ENCODE measurements at regions not wholly inside any gene's neighbourhood (a gene's known extent, or its start where the extent isn't known, plus 50 kb on each side); places are given as distances from the start of the nearest gene placed in this dataset.

DNA sequence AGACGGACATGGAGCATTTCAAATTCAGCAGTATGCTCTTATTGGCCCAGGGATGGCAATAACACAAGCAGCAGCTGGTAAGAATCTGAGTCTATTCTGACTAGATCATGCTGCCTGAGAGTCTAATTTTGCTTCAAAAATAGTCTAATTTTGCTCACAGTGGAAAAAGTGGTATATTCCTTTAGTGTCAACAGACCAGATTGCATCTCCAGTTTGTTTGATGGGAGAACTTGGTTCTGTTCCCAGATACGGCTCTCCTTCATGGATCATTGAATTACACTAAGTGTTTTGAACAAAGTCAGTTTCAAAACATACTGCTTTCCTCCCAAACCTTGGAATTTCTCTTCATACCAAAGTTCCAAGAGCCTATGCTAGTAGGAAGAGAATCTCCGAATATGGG is 586.1 kb downstream of the RNF144B start:
- TF ChIP-seq, protein P1, sequence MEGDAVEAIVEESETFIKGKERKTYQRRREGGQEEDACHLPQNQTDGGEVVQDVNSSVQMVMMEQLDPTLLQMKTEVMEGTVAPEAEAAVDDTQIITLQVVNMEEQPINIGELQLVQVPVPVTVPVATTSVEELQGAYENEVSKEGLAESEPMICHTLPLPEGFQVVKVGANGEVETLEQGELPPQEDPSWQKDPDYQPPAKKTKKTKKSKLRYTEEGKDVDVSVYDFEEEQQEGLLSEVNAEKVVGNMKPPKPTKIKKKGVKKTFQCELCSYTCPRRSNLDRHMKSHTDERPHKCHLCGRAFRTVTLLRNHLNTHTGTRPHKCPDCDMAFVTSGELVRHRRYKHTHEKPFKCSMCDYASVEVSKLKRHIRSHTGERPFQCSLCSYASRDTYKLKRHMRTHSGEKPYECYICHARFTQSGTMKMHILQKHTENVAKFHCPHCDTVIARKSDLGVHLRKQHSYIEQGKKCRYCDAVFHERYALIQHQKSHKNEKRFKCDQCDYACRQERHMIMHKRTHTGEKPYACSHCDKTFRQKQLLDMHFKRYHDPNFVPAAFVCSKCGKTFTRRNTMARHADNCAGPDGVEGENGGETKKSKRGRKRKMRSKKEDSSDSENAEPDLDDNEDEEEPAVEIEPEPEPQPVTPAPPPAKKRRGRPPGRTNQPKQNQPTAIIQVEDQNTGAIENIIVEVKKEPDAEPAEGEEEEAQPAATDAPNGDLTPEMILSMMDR (IDR thresholded peaks at IDR 0.05) = no peak
- H3K9me3 ChIP-seq = no peaks in the 10 kb centered on the region
- no peaks in the 10 kb centered on the region for H3K4me1 ChIP-seq (ENCODE audit: control insufficient read depth in 1 of 2, insufficient read depth in 1 of 2, low read depth in 1 of 2, low read length in 1 of 2)
- no peaks in the 10 kb centered on the region for H3K36me3 ChIP-seq
- no peaks in the 10 kb centered on the region for H3K27me3 ChIP-seq
- H3K27ac ChIP-seq = no peak overlapping the region
- no peak overlapping the region for H3K4me3 ChIP-seq (ENCODE audit: low read depth in 1 of 2, low read length in 1 of 2)

DNA sequence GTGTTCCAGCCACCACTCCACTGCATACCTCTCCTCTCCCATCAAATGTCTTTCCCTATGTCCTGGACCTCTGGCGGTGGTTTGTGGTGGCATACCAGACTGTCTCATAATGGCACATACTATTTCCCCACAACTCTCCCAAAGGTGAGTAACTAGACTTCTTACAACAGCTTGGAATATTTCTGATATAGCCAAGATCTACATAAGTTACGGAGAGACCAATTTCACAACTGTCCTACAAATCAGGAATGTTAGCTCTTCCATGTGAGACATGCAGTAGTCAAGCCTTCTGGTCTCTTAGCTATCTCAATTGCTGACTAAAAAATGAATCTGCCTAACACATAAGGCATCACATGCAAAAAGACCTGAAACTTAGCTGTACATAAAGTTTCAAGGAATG is 588.9 kb downstream of the RNF144B start:
- no peaks in the 10 kb centered on the region for H3K9me3 ChIP-seq
- no peaks in the 10 kb centered on the region for H3K27me3 ChIP-seq
- H3K4me1 ChIP-seq (ENCODE audit: control insufficient read depth in 1 of 2, insufficient read depth in 1 of 2, low read depth in 1 of 2, low read length in 1 of 2) = no peaks in the 10 kb centered on the region
- H3K4me3 ChIP-seq (ENCODE audit: low read depth in 1 of 2, low read length in 1 of 2) = no peak overlapping the region
- no peaks in the 10 kb centered on the region for H3K36me3 ChIP-seq
- H3K27ac ChIP-seq = no peak overlapping the region
- TF ChIP-seq, protein P1 (IDR thresholded peaks at IDR 0.05) = no peak

DNA sequence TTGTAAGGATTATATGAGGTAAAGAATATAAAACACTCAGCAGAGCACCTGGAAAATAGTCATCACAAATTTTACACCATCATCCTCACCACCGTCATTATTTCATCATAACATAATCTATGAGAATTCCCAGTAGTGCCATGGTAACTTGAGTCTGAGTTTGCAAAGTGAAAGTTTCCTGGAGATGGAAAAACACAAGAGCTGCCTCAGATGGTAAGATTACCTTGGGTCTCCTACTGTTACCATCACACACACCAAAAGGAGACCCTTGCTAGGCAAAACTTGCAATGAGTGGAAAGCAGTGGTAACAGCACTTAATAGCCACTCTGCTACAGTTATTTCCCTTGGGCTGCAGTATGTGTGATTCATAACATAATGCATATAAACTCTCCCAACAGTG is 589.8 kb downstream of the RNF144B start:
- TF ChIP-seq, protein P1 (IDR thresholded peaks at IDR 0.05) = no peak
- no peaks in the 10 kb centered on the region for H3K36me3 ChIP-seq
- no peaks in the 10 kb centered on the region for H3K4me1 ChIP-seq (ENCODE audit: control insufficient read depth in 1 of 2, insufficient read depth in 1 of 2, low read depth in 1 of 2, low read length in 1 of 2)
- H3K27ac ChIP-seq = no peak overlapping the region
- H3K4me3 ChIP-seq (ENCODE audit: low read depth in 1 of 2, low read length in 1 of 2) = no peak overlapping the region
- no peaks in the 10 kb centered on the region for H3K9me3 ChIP-seq
- no peaks in the 10 kb centered on the region for H3K27me3 ChIP-seq

DNA sequence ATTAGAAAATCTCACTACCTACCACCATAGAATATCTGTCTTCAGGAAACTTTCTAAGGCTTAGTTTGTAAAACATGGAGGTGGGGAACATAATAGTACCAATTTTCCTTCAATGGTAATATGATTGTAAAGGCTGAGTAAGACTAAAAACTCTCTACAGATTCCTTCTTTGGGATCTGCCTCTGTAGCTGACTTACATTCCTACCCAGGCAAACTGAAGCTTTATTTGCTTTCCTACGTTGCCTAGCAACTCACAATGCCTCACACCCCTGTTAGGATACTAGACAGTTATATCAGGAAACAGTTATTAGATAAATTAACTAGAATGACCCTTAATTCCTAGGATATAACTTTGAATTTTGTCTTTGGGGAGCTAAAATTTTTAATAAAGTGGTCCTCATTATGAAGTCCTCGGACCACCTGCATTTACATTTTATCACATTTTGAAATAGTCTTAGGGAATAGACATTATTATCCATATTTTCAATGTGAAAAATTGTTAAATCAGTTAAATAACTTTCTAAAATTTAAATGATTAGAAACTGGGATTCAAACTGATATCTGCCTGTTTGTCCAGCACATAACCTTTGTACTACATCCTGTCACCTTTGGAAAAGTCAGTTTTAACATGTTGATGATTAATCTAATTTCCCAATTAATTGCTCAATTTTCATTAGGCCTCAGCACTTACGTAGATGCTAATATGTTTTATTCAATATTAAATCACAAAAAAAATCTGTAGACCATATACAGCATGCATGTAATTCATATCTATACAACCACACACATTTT is 591.4 kb downstream of the RNF144B start:
- H3K27ac ChIP-seq = no peak overlapping the region
- no peaks in the 10 kb centered on the region for H3K27me3 ChIP-seq
- no peak overlapping the region for H3K4me3 ChIP-seq (ENCODE audit: low read depth in 1 of 2, low read length in 1 of 2)
- TF ChIP-seq, protein P1 (IDR thresholded peaks at IDR 0.05) = no peak
- no peaks in the 10 kb centered on the region for H3K4me1 ChIP-seq (ENCODE audit: control insufficient read depth in 1 of 2, insufficient read depth in 1 of 2, low read depth in 1 of 2, low read length in 1 of 2)
- no peaks in the 10 kb centered on the region for H3K9me3 ChIP-seq
- H3K36me3 ChIP-seq = no peaks in the 10 kb centered on the region

DNA sequence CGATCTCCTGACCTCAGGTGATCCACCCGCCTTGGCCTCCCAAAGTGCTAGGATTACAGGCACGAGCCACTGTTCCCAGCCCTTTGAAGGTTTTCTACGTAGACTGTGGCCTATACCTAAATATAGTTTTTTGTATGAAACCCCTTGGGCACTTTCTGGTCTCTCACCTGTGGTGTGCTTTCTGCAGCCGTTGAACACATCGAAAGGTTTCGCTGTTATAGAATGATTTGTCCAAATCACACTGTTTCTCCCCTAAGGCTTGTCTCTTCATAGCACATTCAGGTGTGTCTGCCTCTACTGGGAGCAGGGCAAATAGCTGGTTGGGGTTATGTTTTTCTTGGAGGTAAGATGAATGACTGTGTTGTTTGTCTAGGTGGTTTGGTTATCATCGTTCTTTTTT is 597.9 kb downstream of the RNF144B start:
- TF ChIP-seq, protein P1 (IDR thresholded peaks at IDR 0.05) = no peak
- H3K4me1 ChIP-seq (ENCODE audit: control insufficient read depth in 1 of 2, insufficient read depth in 1 of 2, low read depth in 1 of 2, low read length in 1 of 2) = no peaks in the 10 kb centered on the region
- H3K4me3 ChIP-seq (ENCODE audit: low read depth in 1 of 2, low read length in 1 of 2) = no peak overlapping the region
- H3K9me3 ChIP-seq = no peaks in the 10 kb centered on the region
- H3K27me3 ChIP-seq = no peaks in the 10 kb centered on the region
- H3K27ac ChIP-seq = no peak overlapping the region
- H3K36me3 ChIP-seq = no peaks in the 10 kb centered on the region
